ENCODE measurements at regions not wholly inside any gene's neighbourhood (a gene's known extent, or its start where the extent isn't known, plus 50 kb on each side); places are given as distances from the start of the nearest gene placed in this dataset.

DNA sequence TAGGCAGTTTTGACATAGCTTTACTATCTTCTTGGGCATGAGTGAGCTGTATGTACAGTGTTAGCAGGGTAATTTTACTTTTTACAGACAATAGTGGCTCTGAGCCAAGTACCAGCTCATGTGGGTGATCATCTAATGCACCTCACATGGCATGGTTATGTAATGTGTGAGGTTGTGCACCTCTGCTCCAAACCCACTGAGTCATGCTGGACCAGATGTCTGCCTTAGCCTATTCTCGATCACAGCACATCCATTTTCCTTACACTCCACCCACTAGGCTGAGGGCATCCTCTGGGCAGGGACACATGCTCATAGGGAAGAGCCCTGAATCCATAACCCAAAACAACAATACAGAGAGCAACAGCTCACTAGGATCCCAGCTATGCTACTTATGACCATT, 71.6 kb upstream of the FBXL4 start:
- TF ChIP-seq CTCF (conservative IDR thresholded peaks at IDR 0.05) (no peak), ZFX (IDR thresholded peaks at IDR 0.05) (no peak)
